GM12878 (cell line): ENCODE measurements at regions not wholly inside any gene's neighbourhood (a gene's known extent, or its start where the extent isn't known, plus 50 kb on each side); places are given as distances from the start of the nearest gene placed in this dataset.

Source experiments
- CHD2 ChIP-seq: IDR thresholded peaks from 2 replicates; pipeline ENCODE4 v1.6.1; 2011; ENCODE audit warnings: low read depth, low read length, improper control_type of control experiment, borderline replicate concordance
- CREM ChIP-seq: IDR thresholded peaks from 2 replicates; pipeline ENCODE4 v1.6.1; 2014; ENCODE audit warnings: antibody characterized with exemption, low read depth
- CTCF ChIP-seq, 3 experiments: IDR thresholded peaks in 2 of 3; conservative IDR thresholded peaks in 1 of 3; 2 replicates each; pipeline ENCODE4 v1.5.1; 2011; ENCODE audit warnings: low read depth in 3 of 3, low read length in 3 of 3, mild to moderate bottlenecking in 3 of 3, control low read depth in 2 of 3, moderate library complexity in 2 of 3, inconsistent platforms in 1 of 3, mixed read lengths in 1 of 3; ENCODE audit not compliant: control insufficient read depth in 2 of 3, insufficient read depth in 1 of 3; ENCODE audit errors: extremely low read depth in 1 of 3
- DPF2 ChIP-seq: fragments of 450-650 bp; IDR thresholded peaks from 2 replicates; pipeline ENCODE4 v1.6.1; 2017; ENCODE audit warnings: mild to moderate bottlenecking
- E2F8 ChIP-seq: fragments of 450-650 bp; IDR thresholded peaks from 2 replicates; pipeline ENCODE4 v1.6.1; 2018; ENCODE audit warnings: mild to moderate bottlenecking, low read depth, moderate library complexity; ENCODE audit not compliant: partially characterized antibody
- EZH2 ChIP-seq: IDR thresholded peaks from 2 replicates; pipeline ENCODE4 v1.6.1; 2012; ENCODE audit warnings: low read depth, mild to moderate bottlenecking, control low read depth, inconsistent platforms, low read length, borderline replicate concordance; ENCODE audit not compliant: control insufficient read depth
- JUNB ChIP-seq: IDR thresholded peaks from 2 replicates; pipeline ENCODE4 v1.6.1; 2016; ENCODE audit warnings: antibody characterized with exemption, mild to moderate bottlenecking
- MAX ChIP-seq: IDR thresholded peaks from 2 replicates; pipeline ENCODE4 v1.6.1; 2012; ENCODE audit warnings: low read depth, low read length, improper control_type of control experiment
- POLR2A ChIP-seq: IDR thresholded peaks from 2 replicates; pipeline ENCODE4 v1.6.1; 2011; ENCODE audit warnings: low read depth, mild to moderate bottlenecking, low read length
- POLR2AphosphoS2 ChIP-seq: IDR thresholded peaks from 2 replicates; pipeline ENCODE4 v1.6.1; 2011; ENCODE audit warnings: low read depth, mild to moderate bottlenecking, low read length, improper control_type of control experiment, moderate library complexity
- RAD21 ChIP-seq: IDR thresholded peaks from 2 replicates; pipeline ENCODE4 v1.6.1; 2011; ENCODE audit warnings: mild to moderate bottlenecking, low read depth, low read length, moderate library complexity; ENCODE audit not compliant: insufficient read depth
- RELA ChIP-seq: fragments of 450-650 bp; IDR thresholded peaks from 2 replicates; pipeline ENCODE4 v1.8.0; 2014; ENCODE audit warnings: borderline replicate concordance; ENCODE audit not compliant: partially characterized antibody
- RELB ChIP-seq: fragments of 450-650 bp; IDR thresholded peaks from 2 replicates; pipeline ENCODE4 v1.6.1; 2017; ENCODE audit warnings: low read depth, mild to moderate bottlenecking, moderate library complexity
- SMC3 ChIP-seq: IDR thresholded peaks from 2 replicates; pipeline ENCODE4 v1.6.1; 2011; ENCODE audit warnings: low read length, improper control_type of control experiment, borderline replicate concordance

GRCh38 chr10:4076983-4077382 is 292.0 kb upstream of the KLF6 start:
- TF ChIP-seq JUNB = no peak
- TF ChIP-seq CREM = no peak
- no peak for TF ChIP-seq SMC3
- no peak for TF ChIP-seq CTCF (IDR thresholded peaks at IDR 0.05 in 2 of 3, conservative IDR thresholded peaks at IDR 0.05 in 1 of 3; ENCODE audit: control insufficient read depth in 2 of 3, extremely low read depth in 1 of 3, insufficient read depth in 1 of 3, low read depth in 3 of 3, low read length in 3 of 3)
- TF ChIP-seq E2F8 = no peak
- TF ChIP-seq POLR2A = no peak
- TF ChIP-seq RELA = no peak
- no peak for TF ChIP-seq RAD21
- no peak for TF ChIP-seq POLR2AphosphoS2
- TF ChIP-seq MAX = no peak
- TF ChIP-seq CHD2 = no peak
- TF ChIP-seq EZH2 = no peak
- no peak for TF ChIP-seq RELB
- no peak for TF ChIP-seq DPF2
